NOMO-1 (cell line): ENCODE measurements at regions not wholly inside any gene's neighbourhood (a gene's known extent, or its start where the extent isn't known, plus 50 kb on each side); places are given as distances from the start of the nearest gene placed in this dataset.

Experiments used
- DNase-seq, 2 experiments: peaks; one replicate each; lab custom pipeline; 2025; ENCODE audit not compliant: unreplicated experiment in 2 of 2; lab: John Stamatoyannopoulos, UW

DNA sequence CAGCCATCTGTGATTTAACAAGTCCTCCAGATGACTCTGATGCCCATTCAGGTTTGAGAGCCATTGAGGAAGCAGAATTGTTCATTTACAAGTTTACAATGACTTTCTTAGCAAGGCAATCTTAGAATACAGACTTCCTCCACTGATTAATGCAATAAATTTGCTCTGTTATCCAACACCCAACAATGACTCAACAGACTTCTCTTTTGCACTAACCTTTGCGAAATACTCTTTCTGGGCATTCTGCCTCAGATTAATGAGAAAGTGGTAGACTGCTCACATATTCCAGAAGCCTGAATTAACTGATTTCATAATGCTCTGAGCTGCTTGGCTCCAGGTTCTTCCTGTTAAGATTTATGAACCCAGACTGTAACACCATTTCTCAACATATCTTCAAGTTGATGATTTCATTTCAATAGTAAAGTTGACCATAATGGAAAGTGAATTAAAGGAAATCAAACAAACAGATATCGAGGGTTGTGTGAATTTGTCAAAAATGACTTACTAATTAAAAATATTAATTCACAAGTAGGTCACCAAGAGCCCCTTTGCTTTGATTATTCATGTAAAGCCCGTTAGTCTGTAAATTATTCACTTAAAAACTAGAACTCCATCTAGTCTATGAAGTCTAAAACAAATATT, 70.5 kb upstream of the BLID start:
- peak; percentile 24 to 46 for DNase-seq

GRCh38 chr11:122183933-122184332, 67.9 kb upstream of the BLID start:
- DNase-seq: no peak

- no peak for DNase-seq
Measured at GRCh38 chr11:122181893-122182292, 65.9 kb upstream of the BLID start.

- no peak for DNase-seq
Measured at GRCh38 chr11:122181372-122181771, 65.4 kb upstream of the BLID start.

DNA sequence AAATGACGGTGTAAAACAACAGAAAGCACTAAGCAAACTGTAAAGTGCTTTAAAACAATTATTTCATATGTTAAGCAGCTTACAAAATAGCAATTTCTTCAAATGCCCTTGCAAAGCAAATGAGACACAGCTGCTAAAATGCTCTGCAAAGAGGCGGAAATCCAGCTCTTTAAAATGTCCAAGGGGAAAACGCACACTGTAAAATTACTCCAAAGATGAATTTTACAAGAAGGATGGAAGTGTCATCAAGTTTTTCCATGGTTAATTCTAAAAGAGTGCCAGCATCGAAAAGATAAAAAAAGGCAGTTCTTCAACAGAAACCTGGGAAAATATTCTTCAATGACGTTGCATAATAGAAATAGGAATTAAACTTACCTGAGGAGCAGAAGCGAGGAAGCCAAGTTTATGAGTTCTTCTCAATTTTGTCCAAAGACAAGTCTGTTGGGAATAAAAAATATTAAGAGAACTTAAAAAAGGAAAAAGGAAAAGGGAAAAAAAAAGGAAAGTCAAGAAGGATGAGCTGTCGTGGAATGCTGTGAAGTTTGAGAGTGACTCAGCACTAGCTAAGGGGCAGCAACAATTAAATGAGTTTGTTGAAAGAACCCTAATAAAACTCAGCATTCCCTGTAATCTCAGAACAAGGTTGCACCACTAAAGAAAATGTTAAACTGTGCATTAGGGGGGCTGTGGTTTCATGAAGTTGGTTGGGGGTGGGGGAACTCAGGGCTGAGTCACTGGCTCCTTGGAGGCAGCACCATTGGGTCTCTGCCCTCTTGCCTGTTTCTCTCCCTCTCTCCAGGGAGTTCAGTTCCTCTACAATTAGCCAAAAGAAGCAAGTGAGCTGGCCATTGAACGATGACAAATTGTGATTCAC, 64.2 kb upstream of the BLID start:
- no peak for DNase-seq

DNA sequence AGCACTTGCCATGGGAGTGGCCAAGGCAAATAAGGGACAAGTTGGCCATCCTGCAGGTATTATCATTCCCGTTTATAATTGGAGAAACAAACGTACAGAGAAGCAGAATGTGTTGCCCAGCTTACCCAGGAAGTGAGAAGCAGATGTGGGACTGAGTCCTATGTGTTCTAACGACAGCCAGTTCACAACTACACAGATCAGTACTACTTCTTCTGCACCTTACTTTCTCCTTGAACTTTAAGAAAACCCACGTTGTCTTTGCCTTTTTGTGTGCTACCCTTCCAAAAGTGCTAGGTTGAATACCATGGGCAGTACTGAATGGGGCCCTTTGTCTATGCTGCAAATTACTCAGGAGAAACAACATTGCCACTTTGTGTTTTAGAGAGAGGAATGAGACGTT, 62.8 kb upstream of the BLID start:
- no peak for DNase-seq

- DNase-seq: no peak
Measured at GRCh38 chr11:122177238-122177637, 61.2 kb upstream of the BLID start.

DNA sequence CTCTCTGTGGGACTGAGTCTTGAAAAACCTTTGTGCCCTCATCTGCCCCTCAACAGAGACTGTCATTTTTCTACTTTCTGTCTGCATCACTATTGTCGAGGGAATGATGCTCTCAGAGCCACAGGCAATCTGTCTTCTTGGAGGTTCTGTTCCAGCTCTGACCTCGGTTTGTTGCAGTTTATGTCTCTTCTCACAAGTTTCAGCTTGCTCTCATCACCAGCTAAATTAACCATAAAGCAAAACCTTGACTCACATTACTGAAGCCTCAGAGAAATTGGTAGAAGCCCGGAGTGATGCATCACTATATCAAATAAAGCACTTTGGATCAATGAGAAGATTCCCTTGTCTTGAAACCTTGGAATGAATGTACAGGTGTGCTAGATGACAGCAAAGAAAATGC, 60.6 kb upstream of the BLID start:
- no peak for DNase-seq

DNA sequence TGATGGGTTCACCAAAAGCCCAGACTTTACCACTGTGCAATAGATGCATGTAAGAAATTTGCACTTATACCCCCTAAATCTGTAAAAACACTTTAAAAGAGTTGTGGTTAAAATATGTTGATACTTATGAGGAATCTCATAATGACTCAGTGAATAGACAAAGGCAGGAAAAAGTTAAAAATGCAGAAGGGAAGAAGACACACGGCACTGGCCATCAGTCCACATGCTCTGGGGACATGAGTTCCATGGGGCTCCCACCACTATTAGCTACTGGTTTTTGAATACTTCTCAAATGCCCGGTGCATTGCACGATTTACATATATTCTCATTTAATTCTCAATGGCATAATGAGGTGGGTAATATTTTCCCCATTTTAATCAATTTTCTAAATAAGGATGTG, 59.3 kb upstream of the BLID start:
- no peak for DNase-seq

GRCh38 chr11:122173587-122173986, 57.6 kb upstream of the BLID start:
- DNase-seq: no peak

GRCh38 chr11:122173074-122173450, 57.0 kb upstream of the BLID start:
- no peak for DNase-seq

- no peak for DNase-seq
Measured at GRCh38 chr11:122172352-122173073, 56.5 kb upstream of the BLID start.

GRCh38 chr11:122170815-122171475, 54.9 kb upstream of the BLID start:
- DNase-seq: no peak

- no peak for DNase-seq
Measured at GRCh38 chr11:122168218-122168617, 52.2 kb upstream of the BLID start.

DNA sequence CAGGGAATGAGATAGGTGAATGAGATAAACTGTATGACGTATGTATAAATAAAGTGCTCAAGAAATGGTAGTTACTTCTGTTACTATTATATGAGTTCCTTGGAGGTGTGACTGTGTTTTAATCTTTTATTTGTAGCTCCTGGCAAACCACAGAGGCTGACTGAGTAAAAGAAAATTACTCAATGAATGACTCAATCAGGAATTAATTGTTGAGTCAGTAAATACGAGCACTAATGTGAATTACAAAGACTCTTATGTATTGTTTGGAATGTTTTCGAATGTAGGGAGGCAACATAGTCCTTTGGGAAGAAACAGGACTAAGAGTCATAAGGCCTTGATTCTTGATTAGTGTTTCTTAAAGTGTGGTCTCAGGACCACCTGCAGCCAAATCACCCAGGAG, 51.1 kb upstream of the BLID start:
- no peak for DNase-seq

DNA sequence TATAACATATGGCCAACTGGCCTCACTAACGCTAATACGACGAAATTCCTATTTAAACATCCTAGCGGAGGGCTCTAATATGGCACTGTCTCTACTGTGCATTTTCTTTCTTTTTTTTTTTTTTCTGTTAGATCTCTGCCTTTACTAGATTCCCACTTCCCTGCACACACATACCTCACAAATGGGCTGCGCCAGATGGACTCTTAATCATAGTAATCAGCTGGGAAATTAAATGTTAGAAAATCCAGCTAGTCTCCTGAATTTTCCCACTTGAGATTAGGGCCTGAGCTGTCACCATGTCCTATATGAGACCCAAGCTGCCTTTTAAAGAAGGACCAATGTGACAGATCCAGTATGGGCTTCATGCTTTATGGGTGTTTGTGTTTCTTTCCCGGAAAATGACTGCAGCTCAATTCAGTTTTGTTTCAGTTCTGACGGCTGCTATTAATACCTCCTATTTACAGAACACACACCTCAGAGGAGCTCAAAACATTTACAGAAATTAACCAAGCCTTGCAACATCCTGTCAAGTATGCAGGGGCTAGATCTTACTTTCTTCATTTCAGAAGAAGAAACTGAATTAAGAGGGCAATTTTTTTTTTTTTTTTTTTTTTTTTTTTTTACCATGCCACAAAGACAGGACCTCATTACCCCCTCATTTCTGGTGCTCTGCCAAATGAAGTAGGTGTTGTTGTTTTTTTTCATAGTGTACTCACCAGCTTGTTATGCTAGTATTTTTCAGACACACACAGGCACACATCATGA, 49.8 kb upstream of the BLID start:
- DNase-seq: no peak
